ENCODE measurements at regions not wholly inside any gene's neighbourhood (a gene's known extent, or its start where the extent isn't known, plus 50 kb on each side); places are given as distances from the start of the nearest gene placed in this dataset.
A peak's percentile ranks its signal among the peaks of the same experiment; 100 is the strongest.
"Not testable (repeated sequence)": the region's sequence is repeated elsewhere in the genome, so short reads cannot be mapped to it uniquely, and the experiment has no call there.

- no peak for DNase-seq
Observed at GRCh38 chr2:38483776-38484501, 106.9 kb upstream of the ATL2 start.

- not testable (repeated sequence) for DNase-seq
Observed at GRCh38 chr2:38482710-38483109, 105.6 kb upstream of the ATL2 start.

DNA sequence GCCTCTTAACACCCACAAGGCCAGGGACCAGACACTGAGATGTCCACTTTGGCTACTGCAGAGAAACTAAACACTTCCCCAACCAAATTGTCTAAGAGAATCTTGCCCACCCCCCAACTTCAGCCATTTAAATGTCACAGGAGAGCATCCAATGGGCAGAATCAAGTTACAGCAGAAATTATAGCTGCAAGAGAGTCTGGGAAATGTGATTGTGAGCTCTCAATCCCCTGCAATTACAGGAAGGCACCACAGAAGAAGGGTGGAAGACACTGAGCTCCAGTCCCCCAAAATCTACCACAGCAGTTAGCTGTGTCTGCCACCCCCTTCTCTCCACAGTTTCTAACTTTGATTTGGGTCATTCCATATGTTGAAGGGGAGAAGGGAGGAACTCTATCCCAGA, 103.5 kb upstream of the ATL2 start:
- no peak for DNase-seq

DNA sequence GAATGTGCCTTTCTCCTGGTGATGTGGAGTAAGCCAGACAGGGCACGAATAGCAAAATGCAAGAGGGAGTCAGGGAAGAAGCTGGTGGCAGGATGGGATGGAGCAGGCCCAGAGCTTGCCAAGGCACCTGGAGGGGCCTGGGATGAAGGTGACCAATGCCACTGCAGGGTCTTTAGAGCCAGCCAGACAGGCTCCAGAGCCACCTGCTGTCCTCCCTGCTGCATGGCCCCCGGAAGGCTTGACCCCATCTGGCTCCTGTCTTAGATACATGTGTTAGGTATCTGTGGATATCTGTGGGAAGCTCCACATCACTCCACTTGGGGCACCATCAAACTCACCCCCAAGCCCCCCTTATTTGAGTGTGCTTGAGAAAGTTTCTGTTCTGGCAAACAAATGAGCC, 99.9 kb upstream of the ATL2 start:
- DNase-seq = no peak

DNA sequence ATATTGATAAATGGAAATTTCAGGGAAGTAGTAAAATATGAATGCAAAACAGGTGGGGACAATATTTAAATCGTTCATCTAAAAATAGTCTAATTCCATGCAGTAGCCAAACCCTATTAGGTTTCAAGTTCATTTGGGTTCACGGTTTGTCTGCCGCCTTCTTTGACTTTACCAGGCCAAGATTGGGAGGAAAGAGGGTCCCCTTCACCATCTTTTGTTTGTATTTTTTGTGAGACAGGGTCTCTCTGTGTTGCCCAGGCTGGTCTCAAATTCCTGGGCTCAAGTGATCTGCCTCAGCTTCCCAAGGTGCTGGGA, 98.5 kb upstream of the ATL2 start:
- DNase-seq = no peak

DNA sequence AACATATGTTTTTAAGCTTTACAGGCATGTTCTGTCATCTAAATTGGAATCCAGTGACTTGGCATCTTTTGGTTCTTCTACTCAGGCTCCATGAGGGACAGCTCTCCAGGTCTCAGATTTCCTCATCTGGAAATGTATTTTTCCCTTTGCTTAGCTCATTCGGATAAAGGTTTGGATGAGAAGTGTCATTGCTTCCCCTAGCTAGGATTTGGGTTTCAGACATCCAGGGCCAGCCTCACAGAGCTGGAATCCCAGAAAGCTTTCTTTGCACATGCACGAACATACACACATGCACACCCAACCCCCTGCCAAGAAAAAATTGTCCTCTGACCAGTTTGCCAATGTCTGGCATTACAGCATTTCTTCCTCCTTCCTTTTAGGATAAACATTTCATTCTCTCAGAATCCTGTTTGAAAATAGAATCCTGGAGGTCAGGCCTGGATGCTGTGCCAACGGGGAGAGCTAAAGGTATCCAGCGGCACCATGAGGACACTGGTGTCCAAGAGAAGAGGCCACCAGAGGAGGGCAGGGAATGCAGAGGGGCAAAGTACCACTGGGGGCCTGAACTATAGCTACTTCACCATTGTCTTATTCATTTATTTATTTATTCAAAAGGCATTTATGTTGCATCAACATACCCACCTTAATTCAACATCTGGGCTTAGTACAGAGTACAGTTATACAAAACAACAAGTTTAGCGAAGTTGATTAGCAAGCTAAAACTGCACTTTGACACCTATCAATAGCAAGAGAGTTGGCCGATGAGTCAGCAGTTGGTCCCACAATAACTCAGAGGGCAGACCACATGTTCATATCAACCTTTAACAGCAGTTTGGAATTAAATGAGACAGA, 97.9 kb upstream of the ATL2 start:
- DNase-seq = peak; percentile 72

DNA sequence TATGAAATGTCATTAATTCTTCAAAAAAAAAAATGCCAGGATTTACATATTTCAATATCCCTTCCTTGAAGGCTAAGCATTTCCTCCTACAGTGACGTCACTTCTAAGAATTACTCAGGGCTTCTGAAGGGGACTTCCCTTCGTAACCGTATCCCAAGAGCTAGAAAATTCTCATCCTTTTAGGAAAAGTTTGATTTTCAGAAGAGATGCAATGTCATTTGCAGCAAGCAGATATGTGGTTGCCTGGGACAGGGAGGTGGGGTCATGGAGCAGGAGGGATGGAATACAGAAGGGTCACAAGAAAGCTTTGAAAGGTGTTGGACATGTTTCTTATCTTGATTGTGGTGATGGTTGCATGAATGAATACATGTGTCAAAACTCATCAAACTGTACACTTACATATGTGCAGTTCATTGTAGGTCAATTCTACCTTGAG, 97.0 kb upstream of the ATL2 start:
- DNase-seq = no peak

GRCh38 chr2:38473333-38474005, 96.4 kb upstream of the ATL2 start:
- no peak for DNase-seq

DNA sequence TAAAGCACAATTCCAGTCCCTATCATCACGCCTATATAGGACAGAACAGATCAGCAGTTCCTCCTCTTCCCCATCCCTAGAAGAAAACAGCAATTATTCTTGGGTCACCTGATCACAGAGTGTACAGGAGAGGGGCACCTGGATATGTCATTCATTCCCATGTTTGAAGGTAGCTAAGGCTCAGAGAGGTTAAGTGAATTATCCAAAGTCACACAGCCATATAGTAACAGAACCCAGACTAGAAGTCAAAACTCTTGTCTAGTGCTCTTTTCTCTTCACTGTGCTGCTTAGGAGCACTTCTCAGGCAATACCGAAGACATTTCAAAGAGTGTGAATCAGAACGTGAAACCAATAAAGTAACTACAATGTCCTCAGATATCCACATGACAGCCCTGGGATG, 93.0 kb upstream of the ATL2 start:
- DNase-seq = no peak

DNA sequence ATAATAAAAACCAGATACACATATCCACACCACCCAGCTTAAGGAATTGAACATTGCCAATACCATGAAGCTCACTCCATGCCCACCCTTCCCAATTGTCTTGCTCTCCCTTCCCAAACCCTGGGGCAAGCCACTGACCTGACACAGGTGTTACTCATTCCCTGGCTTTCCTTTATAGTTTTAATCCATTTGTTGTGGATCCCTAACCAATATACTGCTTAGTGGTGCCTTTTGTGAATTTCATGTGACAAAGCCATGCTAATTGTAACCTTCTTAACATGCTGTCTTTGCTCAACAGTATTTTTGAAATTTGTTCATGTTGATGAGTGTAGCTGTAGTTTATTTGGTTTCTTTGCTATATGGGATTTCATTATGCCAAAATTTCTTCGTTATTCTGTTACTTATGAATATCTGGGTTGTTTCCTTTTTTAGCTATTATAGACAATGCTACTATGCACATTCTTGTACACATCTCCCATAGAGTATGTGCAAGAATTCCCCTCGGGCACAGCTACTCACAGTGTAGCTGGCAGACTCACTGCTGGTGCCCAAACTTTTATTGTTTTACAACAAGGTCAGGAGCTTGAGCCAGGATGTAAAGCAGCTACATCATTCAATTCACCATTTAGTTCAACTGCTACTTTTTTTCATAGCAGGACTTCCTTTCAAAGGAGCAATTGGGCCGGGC, 90.8 kb upstream of the ATL2 start:
- no peak for DNase-seq

- no peak for DNase-seq
Observed at GRCh38 chr2:38466876-38467767, 90.0 kb upstream of the ATL2 start.

- DNase-seq = no peak
Observed at GRCh38 chr2:38466409-38466808, 89.3 kb upstream of the ATL2 start.

GRCh38 chr2:38465789-38466127, 88.7 kb upstream of the ATL2 start:
- DNase-seq = no peak

GRCh38 chr2:38464971-38465788, 88.1 kb upstream of the ATL2 start:
- no peak for DNase-seq

GRCh38 chr2:38463752-38464151, 86.7 kb upstream of the ATL2 start:
- DNase-seq = no peak

GRCh38 chr2:38462121-38462661, 85.1 kb upstream of the ATL2 start:
- peak; percentile 34 for DNase-seq

GRCh38 chr2:38461470-38461869, 84.4 kb upstream of the ATL2 start:
- no peak for DNase-seq

GRCh38 chr2:38460313-38460712, 83.2 kb upstream of the ATL2 start:
- DNase-seq = no peak

DNA sequence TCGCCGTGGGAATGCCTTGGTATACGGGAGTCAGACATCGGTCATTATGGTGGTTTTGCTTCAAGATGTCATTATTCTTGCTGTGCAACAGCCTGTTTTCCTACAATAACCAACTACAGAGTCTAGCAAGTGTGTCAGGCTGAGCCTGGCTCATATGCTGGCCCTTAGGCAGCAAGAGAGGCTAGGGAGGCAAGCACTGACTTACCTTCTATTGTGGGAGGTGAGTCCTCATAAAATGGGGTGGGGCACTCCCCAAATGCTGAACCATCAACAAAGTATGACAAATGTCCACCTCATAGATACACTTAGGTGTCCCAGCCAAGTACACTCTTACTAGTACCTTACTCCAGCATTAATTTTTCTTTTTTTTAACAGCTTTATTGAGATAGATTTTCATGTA, 77.0 kb upstream of the ATL2 start:
- DNase-seq = no peak

DNA sequence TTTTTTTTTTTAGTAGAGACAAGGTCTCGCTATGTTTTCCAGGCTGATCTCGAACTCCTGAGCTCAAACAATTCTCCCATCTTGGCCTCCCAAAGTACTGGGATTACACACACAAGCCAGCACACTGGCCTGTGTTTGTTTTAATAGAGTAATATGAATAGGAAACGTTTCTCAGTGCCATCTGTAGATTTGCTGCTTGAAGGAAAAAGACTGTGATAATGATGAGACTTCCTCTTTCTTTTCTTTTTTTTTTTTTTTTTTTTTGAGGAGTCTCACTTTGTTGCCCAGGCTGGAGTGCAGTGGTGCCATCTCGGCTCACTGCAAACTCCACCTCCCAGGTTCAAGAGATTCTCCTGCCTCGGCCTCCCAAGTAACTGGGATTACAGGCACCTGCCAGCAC, 74.7 kb upstream of the ATL2 start:
- DNase-seq = not testable (repeated sequence)

DNA sequence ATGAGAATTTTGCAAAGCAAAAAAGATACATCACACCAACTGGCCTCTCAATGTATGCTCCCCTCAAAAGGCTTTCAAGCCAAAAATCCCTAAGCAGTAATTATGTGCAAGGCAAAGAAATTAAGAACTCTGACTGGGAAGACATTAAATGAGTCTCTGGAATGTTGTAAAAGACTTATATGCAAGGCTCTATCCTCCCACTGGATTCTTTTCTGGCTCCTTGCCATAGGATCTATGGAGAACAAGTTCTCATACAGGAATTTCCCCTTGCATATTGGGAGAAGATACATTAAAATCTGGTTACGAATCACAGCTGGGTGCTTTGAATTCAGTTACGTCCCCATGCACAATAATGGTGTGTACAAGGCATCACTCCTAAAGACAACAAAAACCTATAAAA, 73.4 kb upstream of the ATL2 start:
- DNase-seq = no peak
